ENCODE measurements at regions not wholly inside any gene's neighbourhood (a gene's known extent, or its start where the extent isn't known, plus 50 kb on each side); places are given as distances from the start of the nearest gene placed in this dataset.
A peak's percentile ranks its signal among the peaks of the same experiment; 100 is the strongest.

GRCh38 chr18:6659963-6660725, 69.4 kb upstream of the ARHGAP28 start:
- Histone ChIP-seq H3K36me3 (replicated peaks in 1 of 2; ENCODE audit: control insufficient read depth in 1 of 2, insufficient read depth in 2 of 2, low read length in 2 of 2) (no peaks in the 10 kb centered on the region), H3K27me3 (ENCODE audit: control insufficient read depth in 2 of 2, insufficient read depth in 2 of 2, low read length in 2 of 2) (no peaks in the 10 kb centered on the region), H3K4me3 (replicated peaks in 1 of 3; ENCODE audit: low read depth in 2 of 3, low read length in 3 of 3) (no peak overlapping the region), H3K4me1 (ENCODE audit: control insufficient read depth in 1 of 2, insufficient read depth in 2 of 2, low read length in 2 of 2) (no peaks in the 10 kb centered on the region), H4K20me1 (ENCODE audit: insufficient read depth, low read length) (no peaks in the 10 kb centered on the region), H3K79me2 (ENCODE audit: insufficient read depth, low read length) (no peaks in the 10 kb centered on the region), H3K27ac (ENCODE audit: low read depth in 1 of 2, low read length in 2 of 2) (no peak overlapping the region), H2AFZ (ENCODE audit: insufficient read depth, low read depth, low read length, poor library complexity, severe bottlenecking) (no peak overlapping the region), H3K4me2 (replicated peaks; ENCODE audit: extremely low read depth, low read length, poor library complexity, severe bottlenecking) (no peak overlapping the region), H3K9me3 (replicated peaks in 1 of 2; ENCODE audit: control insufficient read depth in 1 of 2, insufficient read depth in 1 of 2, low read length in 2 of 2) (peaks cover 4 to 9% of the 10 kb centered on the region in 2 donors), H3K9ac (ENCODE audit: insufficient read depth, low read length, poor library complexity, severe bottlenecking) (no peak overlapping the region)
- Mint-ChIP-seq H3K9me3 (peaks cover 0 to 14% (median 6%) of the 10 kb centered on the region in 7 donors), H3K27ac (no peak overlapping the region), H3K36me3 (no peaks in the 10 kb centered on the region), H3K4me3 (no peak overlapping the region), H3K4me1 (no peaks in the 10 kb centered on the region), H3K27me3 (ENCODE audit: low read depth in 3 of 3) (no peaks in the 10 kb centered on the region)
- TF ChIP-seq, protein P1, sequence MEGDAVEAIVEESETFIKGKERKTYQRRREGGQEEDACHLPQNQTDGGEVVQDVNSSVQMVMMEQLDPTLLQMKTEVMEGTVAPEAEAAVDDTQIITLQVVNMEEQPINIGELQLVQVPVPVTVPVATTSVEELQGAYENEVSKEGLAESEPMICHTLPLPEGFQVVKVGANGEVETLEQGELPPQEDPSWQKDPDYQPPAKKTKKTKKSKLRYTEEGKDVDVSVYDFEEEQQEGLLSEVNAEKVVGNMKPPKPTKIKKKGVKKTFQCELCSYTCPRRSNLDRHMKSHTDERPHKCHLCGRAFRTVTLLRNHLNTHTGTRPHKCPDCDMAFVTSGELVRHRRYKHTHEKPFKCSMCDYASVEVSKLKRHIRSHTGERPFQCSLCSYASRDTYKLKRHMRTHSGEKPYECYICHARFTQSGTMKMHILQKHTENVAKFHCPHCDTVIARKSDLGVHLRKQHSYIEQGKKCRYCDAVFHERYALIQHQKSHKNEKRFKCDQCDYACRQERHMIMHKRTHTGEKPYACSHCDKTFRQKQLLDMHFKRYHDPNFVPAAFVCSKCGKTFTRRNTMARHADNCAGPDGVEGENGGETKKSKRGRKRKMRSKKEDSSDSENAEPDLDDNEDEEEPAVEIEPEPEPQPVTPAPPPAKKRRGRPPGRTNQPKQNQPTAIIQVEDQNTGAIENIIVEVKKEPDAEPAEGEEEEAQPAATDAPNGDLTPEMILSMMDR (IDR thresholded peaks at IDR 0.05) = no peak
- intact Hi-C loops (cut with micrococcal nuclease) = no loop called here
- DNase-seq = no peak
- no CpG with 5 or more reads among the region's 7 CpGs for WGBS (ENCODE audit: insufficient coverage)

- Mint-ChIP-seq H3K36me3 (no peaks in the 10 kb centered on the region), H3K9me3 (peaks cover 0 to 10% (median 6%) of the 10 kb centered on the region in 7 donors), H3K27ac (peak overlapping the region in 1 of 7 donors; percentile 63), H3K27me3 (ENCODE audit: low read depth in 3 of 3) (no peaks in the 10 kb centered on the region), H3K4me1 (no peaks in the 10 kb centered on the region), H3K4me3 (no peak overlapping the region)
- Histone ChIP-seq H3K27ac (ENCODE audit: low read depth in 1 of 2, low read length in 2 of 2) (no peak overlapping the region), H3K79me2 (ENCODE audit: insufficient read depth, low read length) (no peaks in the 10 kb centered on the region), H3K9ac (ENCODE audit: insufficient read depth, low read length, poor library complexity, severe bottlenecking) (no peak overlapping the region), H2AFZ (ENCODE audit: insufficient read depth, low read depth, low read length, poor library complexity, severe bottlenecking) (no peak overlapping the region), H3K4me1 (ENCODE audit: control insufficient read depth in 1 of 2, insufficient read depth in 2 of 2, low read length in 2 of 2) (no peaks in the 10 kb centered on the region), H3K9me3 (replicated peaks in 1 of 2; ENCODE audit: control insufficient read depth in 1 of 2, insufficient read depth in 1 of 2, low read length in 2 of 2) (peaks cover 4 to 9% of the 10 kb centered on the region in 2 donors), H3K27me3 (ENCODE audit: control insufficient read depth in 2 of 2, insufficient read depth in 2 of 2, low read length in 2 of 2) (no peaks in the 10 kb centered on the region), H3K4me2 (replicated peaks; ENCODE audit: extremely low read depth, low read length, poor library complexity, severe bottlenecking) (no peak overlapping the region), H3K4me3 (replicated peaks in 1 of 3; ENCODE audit: low read depth in 2 of 3, low read length in 3 of 3) (no peak overlapping the region), H4K20me1 (ENCODE audit: insufficient read depth, low read length) (no peaks in the 10 kb centered on the region), H3K36me3 (replicated peaks in 1 of 2; ENCODE audit: control insufficient read depth in 1 of 2, insufficient read depth in 2 of 2, low read length in 2 of 2) (no peaks in the 10 kb centered on the region)
- TF ChIP-seq, protein P1 (IDR thresholded peaks at IDR 0.05) = no peak
- intact Hi-C loops (cut with micrococcal nuclease) = no loop called here
- DNase-seq = no peak
- 76% methylated on average over 3 of the region's 4 CpGs for WGBS (ENCODE audit: insufficient coverage)
These were observed 67.7 kb upstream of the ARHGAP28 start for GRCh38 chr18:6661692-6662415.

Measured in CD14-positive monocyte (primary cell).